ENCODE measurements at regions not wholly inside any gene's neighbourhood (a gene's known extent, or its start where the extent isn't known, plus 50 kb on each side); places are given as distances from the start of the nearest gene placed in this dataset.
"Not testable (repeated sequence)": the region's sequence is repeated elsewhere in the genome, so short reads cannot be mapped to it uniquely, and the experiment has no call there.

DNA sequence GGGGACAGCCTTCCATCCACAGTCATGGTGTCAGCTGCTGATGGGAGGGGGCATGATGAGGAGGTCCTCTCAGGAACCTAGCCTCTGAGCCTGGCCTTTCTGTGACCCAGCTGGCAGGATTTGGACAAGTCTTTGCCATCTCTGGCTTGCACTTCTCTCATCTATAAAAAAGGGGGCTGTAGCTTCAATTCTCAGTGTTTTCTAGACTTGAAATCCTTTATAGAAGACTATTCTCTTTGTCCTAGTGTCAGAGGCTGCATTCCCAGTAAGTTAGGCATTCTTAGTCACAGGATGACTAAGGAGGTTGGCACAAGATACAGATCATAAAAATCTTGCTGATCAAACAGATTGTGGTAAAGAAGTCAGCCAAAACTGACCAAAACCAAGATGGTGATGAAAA lies 958.5 kb downstream of the CNTNAP5 start:
- no peak overlapping the region for H3K4me3 ChIP-seq
- no peaks in the 10 kb centered on the region for H3K9me3 ChIP-seq (replicated peaks)
- H3K27me3 ChIP-seq (ENCODE audit: low read depth) = no peaks in the 10 kb centered on the region
- intact Hi-C loops (cut with micrococcal nuclease) = no loop called here
- no peaks in the 10 kb centered on the region for H3K4me1 ChIP-seq
- DNase-seq = no peak
- TF ChIP-seq, protein P1, sequence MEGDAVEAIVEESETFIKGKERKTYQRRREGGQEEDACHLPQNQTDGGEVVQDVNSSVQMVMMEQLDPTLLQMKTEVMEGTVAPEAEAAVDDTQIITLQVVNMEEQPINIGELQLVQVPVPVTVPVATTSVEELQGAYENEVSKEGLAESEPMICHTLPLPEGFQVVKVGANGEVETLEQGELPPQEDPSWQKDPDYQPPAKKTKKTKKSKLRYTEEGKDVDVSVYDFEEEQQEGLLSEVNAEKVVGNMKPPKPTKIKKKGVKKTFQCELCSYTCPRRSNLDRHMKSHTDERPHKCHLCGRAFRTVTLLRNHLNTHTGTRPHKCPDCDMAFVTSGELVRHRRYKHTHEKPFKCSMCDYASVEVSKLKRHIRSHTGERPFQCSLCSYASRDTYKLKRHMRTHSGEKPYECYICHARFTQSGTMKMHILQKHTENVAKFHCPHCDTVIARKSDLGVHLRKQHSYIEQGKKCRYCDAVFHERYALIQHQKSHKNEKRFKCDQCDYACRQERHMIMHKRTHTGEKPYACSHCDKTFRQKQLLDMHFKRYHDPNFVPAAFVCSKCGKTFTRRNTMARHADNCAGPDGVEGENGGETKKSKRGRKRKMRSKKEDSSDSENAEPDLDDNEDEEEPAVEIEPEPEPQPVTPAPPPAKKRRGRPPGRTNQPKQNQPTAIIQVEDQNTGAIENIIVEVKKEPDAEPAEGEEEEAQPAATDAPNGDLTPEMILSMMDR (IDR thresholded peaks at IDR 0.05; ENCODE audit: borderline replicate concordance) = no peak
- H3K36me3 ChIP-seq = no peaks in the 10 kb centered on the region
- no peak overlapping the region for H3K27ac ChIP-seq (replicated peaks)

DNA sequence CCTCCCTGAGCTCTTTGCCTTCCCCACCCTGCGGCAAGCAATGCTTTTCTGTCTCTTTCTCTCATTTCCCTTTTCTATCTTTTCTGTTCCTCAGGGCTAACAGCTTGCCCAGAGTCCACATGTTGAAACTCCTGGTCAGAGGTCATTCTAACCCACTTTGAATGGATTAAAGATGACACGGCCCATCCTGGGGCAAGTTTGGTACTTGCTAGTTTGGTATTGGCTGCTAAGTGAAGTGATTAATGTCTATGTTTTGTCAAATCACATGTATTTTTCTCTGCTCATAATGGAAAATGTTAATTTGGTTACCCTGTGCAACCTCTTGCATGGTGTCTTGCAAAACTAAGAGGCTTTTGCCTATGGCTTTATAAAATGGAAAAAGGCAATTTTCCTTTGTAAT lies 960.2 kb downstream of the CNTNAP5 start:
- H3K27ac ChIP-seq (replicated peaks) = no peak overlapping the region
- H3K27me3 ChIP-seq (ENCODE audit: low read depth) = no peaks in the 10 kb centered on the region
- intact Hi-C loops (cut with micrococcal nuclease) = no loop called here
- no peak for DNase-seq
- no peaks in the 10 kb centered on the region for H3K36me3 ChIP-seq
- TF ChIP-seq, protein P1 (IDR thresholded peaks at IDR 0.05; ENCODE audit: borderline replicate concordance) = no peak
- H3K9me3 ChIP-seq (replicated peaks) = no peaks in the 10 kb centered on the region
- no peaks in the 10 kb centered on the region for H3K4me1 ChIP-seq
- H3K4me3 ChIP-seq = no peak overlapping the region

DNA sequence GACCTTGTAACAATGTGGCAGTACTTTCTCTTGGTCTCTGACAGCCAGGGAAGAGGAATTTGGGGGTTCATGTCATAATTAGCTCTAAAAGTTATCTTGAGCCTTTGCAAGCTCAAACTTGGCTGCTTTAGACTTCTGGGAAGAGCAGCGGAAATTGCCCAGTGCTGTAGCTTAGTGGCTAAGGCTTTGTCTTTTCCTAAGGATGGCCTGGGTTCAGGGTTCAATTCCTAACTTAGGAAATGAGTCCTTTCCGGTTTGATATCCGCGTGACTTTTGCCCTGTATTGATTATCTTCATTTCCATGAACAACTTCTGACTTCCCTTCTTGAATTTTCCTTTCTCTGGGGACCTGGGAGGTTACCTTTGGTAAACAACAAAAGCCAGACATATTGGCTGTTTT lies 961.0 kb downstream of the CNTNAP5 start:
- no peaks in the 10 kb centered on the region for H3K36me3 ChIP-seq
- H3K4me3 ChIP-seq = no peak overlapping the region
- no peaks in the 10 kb centered on the region for H3K4me1 ChIP-seq
- H3K27me3 ChIP-seq (ENCODE audit: low read depth) = no peaks in the 10 kb centered on the region
- intact Hi-C loops (cut with micrococcal nuclease) = no loop called here
- H3K9me3 ChIP-seq (replicated peaks) = no peaks in the 10 kb centered on the region
- no peak for DNase-seq
- TF ChIP-seq, protein P1 (IDR thresholded peaks at IDR 0.05; ENCODE audit: borderline replicate concordance) = no peak
- H3K27ac ChIP-seq (replicated peaks) = no peak overlapping the region

DNA sequence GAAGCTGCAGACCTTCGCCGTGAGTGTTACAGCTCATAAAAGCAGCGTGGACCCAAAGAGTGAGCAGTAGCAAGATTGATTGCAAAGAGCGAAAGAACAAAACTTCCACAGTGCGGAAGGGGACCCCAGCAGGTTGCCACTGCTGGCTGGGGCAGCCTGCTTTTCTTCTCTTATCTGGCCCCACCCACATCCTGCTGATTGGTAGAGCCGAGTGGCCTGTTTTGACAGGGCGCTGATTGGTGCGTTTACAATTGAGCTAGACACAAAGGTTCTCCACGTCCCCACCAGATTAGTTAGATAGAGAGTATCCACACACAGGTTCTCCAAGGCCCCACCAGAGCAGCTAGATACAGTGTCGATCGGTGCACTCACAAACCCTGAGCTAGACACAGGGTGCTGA lies 961.8 kb downstream of the CNTNAP5 start:
- H3K4me1 ChIP-seq; H3K36me3 ChIP-seq; DNase-seq; H3K4me3 ChIP-seq; H3K9me3 ChIP-seq (replicated peaks); H3K27me3 ChIP-seq (ENCODE audit: low read depth); intact Hi-C loops (cut with micrococcal nuclease); H3K27ac ChIP-seq (replicated peaks): not testable (repeated sequence)

DNA sequence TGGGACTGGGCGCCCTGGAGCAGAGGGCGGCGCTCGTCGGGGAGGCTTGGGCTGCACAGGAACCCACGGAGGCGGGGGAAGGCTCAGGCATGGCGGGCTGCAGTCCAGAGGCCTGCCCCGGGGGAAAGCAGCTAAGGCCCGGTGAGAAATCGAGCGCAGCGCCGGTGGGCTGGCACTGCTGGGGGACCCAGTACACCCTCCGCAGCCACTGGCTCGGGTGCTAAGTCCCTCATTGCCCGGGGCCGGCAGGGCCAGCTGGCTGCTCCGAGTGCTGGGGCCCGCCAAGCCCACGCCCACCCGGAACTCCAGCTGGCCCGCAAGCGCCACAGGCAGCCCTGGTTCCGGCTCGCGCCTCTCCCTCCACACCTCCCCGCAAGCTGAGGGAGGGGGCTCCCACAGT lies 962.3 kb downstream of the CNTNAP5 start:
- H3K27ac ChIP-seq (replicated peaks); H3K36me3 ChIP-seq; H3K27me3 ChIP-seq (ENCODE audit: low read depth); DNase-seq; H3K9me3 ChIP-seq (replicated peaks); H3K4me3 ChIP-seq; H3K4me1 ChIP-seq; intact Hi-C loops (cut with micrococcal nuclease): not testable (repeated sequence)

DNA sequence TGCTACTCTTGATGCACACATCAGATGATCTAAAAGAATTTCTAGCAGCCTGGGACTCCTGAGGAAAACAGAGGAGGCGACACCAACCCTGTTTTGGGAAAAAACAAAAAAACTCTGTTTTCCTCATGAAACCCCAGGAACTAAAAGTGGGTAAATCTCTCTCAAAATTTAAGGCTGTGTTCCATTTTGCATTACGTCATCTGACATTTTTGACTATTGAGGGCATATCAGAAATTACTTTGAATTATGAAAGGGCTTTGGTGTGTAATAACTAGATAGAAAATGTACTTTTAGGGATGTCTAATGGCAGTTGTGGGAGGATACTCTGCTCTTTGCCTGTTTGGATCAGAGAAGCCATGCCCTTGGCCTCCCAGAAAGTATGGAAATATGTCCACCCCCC lies 963.0 kb downstream of the CNTNAP5 start:
- no peak for DNase-seq
- Histone ChIP-seq H3K4me1 (no peaks in the 10 kb centered on the region), H3K36me3 (no peaks in the 10 kb centered on the region), H3K27ac (replicated peaks) (no peak overlapping the region), H3K9me3 (replicated peaks) (no peaks in the 10 kb centered on the region), H3K4me3 (no peak overlapping the region), H3K27me3 (ENCODE audit: low read depth) (no peaks in the 10 kb centered on the region)
- TF ChIP-seq, protein P1 (IDR thresholded peaks at IDR 0.05; ENCODE audit: borderline replicate concordance) = no peak
- intact Hi-C loops (cut with micrococcal nuclease) = no loop called here

DNA sequence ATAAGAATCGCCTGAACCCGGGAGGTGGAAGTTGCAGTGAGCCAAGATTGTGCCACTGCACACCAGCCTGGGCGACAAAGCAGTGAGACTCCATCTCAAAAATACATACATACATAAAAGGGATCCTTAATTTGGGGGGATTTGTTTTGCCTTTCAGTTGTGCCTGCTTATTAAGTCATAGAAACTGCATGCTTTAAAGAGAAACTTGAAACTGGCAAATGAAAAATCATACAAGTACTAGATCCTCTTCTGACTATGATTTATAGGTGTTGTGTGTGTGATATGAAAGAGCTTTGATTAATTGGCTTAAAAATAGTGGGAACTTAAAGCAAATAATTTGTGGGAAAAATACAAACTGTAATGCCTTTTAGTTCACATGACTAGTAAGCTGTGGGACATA lies 963.7 kb downstream of the CNTNAP5 start:
- intact Hi-C loops (cut with micrococcal nuclease) = no loop called here
- H3K9me3 ChIP-seq (replicated peaks) = no peaks in the 10 kb centered on the region
- H3K36me3 ChIP-seq = no peaks in the 10 kb centered on the region
- H3K27me3 ChIP-seq (ENCODE audit: low read depth) = no peaks in the 10 kb centered on the region
- no peak overlapping the region for H3K27ac ChIP-seq (replicated peaks)
- no peak for DNase-seq
- TF ChIP-seq, protein P1 (IDR thresholded peaks at IDR 0.05; ENCODE audit: borderline replicate concordance) = no peak
- H3K4me3 ChIP-seq = no peak overlapping the region
- no peaks in the 10 kb centered on the region for H3K4me1 ChIP-seq

Data from left ventricle myocardium inferior (tissue), 1 donor.